ENCODE measurements at regions not wholly inside any gene's neighbourhood (a gene's known extent, or its start where the extent isn't known, plus 50 kb on each side); places are given as distances from the start of the nearest gene placed in this dataset.

DNA sequence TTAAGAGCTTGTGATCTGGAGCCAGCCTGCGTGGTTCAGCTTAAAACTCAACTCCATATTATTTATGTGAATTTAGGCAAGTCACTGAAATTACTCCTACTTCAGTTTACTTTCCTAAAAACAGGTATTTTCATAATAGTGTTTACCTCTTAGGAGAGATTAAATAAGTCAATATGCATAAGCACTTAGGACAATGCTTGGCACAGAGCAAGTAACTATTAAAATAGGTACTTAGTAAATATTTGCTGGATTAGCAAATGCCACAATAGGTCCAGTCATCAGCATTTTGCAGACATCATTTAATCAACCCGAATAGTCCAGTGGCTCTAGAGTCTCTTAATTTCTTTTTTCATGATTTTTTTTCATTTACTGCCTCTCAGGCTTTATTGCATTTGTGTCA is 78.6 kb upstream of the PTPRK start:
- Histone ChIP-seq H3F3A (replicated peaks; ENCODE audit: low read depth) (no peaks in the 10 kb centered on the region), H3K4me3 (no peak overlapping the region), H3K9me2 (ENCODE audit: insufficient read depth) (no peaks in the 10 kb centered on the region; the same call in 1 of the 2 replicates), H2AFZ (no peak overlapping the region), H3K4me1 (ENCODE audit: insufficient read depth) (no peaks in the 10 kb centered on the region; the same call in 1 of the 2 replicates), H4K20me1 (replicated peaks; ENCODE audit: insufficient read depth) (no peaks in the 10 kb centered on the region), H3K27me3 (ENCODE audit: insufficient read depth) (peaks cover 5% of the 10 kb centered on the region; the same call in 1 of the 2 replicates), H3K27ac (ENCODE audit: low read depth) (no peak overlapping the region), H3K79me2 (replicated peaks; ENCODE audit: insufficient read depth) (no peaks in the 10 kb centered on the region), H3K36me3 (ENCODE audit: insufficient read depth) (no peaks in the 10 kb centered on the region), H3K4me2 (no peak overlapping the region)
- DNase-seq (ENCODE audit: low spot score) (no peak), ATAC-seq (no peak)
- H3K36me3 Mint-ChIP-seq (ENCODE audit: low read depth): no peaks in the 10 kb centered on the region
- H3K27me3 Mint-ChIP-seq (ENCODE audit: insufficient read depth, low read depth, poor library complexity): no peaks in the 10 kb centered on the region
- H3K4me3 Mint-ChIP-seq: no peak overlapping the region
- peaks cover 7% of the 10 kb centered on the region; the same call in 2 of the 3 replicates for H3K4me1 Mint-ChIP-seq
- TF ChIP-seq EZH2 (IDR thresholded peaks at IDR 0.05; ENCODE audit: low read depth, unreplicated experiment) (no peak), ZNF114 (CRISPR knock-in tag; IDR thresholded peaks at IDR 0.05) (no peak), POLR2AphosphoS5 (IDR thresholded peaks at IDR 0.05; ENCODE audit: low read depth) (no peak), STAT1 (IDR thresholded peaks at IDR 0.05; ENCODE audit: unreplicated experiment) (no peak), ZNF462 (CRISPR knock-in tag; IDR thresholded peaks at IDR 0.05) (no peak), JUNB (IDR thresholded peaks at IDR 0.05; ENCODE audit: unreplicated experiment) (no peak), NANOG (IDR thresholded peaks at IDR 0.05; ENCODE audit: borderline replicate concordance) (no peak), CREB1 (CRISPR knock-in tag; IDR thresholded peaks at IDR 0.05; ENCODE audit: low read depth) (no peak), EZH2phosphoT487 (IDR thresholded peaks at IDR 0.05; ENCODE audit: unreplicated experiment) (no peak), ZNF331 (CRISPR knock-in tag; IDR thresholded peaks at IDR 0.05; ENCODE audit: low read depth) (no peak), REST (IDR thresholded peaks at IDR 0.05; ENCODE audit: unreplicated experiment) (no peak)
- TF ChIP-seq, protein P1, sequence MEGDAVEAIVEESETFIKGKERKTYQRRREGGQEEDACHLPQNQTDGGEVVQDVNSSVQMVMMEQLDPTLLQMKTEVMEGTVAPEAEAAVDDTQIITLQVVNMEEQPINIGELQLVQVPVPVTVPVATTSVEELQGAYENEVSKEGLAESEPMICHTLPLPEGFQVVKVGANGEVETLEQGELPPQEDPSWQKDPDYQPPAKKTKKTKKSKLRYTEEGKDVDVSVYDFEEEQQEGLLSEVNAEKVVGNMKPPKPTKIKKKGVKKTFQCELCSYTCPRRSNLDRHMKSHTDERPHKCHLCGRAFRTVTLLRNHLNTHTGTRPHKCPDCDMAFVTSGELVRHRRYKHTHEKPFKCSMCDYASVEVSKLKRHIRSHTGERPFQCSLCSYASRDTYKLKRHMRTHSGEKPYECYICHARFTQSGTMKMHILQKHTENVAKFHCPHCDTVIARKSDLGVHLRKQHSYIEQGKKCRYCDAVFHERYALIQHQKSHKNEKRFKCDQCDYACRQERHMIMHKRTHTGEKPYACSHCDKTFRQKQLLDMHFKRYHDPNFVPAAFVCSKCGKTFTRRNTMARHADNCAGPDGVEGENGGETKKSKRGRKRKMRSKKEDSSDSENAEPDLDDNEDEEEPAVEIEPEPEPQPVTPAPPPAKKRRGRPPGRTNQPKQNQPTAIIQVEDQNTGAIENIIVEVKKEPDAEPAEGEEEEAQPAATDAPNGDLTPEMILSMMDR (conservative IDR thresholded peaks at IDR 0.05; ENCODE audit: low read depth in 2 of 2): no peak
- TF ChIP-seq, protein P2, sequence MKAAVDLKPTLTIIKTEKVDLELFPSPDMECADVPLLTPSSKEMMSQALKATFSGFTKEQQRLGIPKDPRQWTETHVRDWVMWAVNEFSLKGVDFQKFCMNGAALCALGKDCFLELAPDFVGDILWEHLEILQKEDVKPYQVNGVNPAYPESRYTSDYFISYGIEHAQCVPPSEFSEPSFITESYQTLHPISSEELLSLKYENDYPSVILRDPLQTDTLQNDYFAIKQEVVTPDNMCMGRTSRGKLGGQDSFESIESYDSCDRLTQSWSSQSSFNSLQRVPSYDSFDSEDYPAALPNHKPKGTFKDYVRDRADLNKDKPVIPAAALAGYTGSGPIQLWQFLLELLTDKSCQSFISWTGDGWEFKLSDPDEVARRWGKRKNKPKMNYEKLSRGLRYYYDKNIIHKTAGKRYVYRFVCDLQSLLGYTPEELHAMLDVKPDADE (IDR thresholded peaks at IDR 0.05): no peak
- H3K9me3 Mint-ChIP-seq: no peaks in the 10 kb centered on the region
- no peak overlapping the region; the same call in 1 of the 2 replicates for H3K27ac Mint-ChIP-seq

Data from GM23338 (cell line).